Amniotic stem cell (primary cell): ENCODE measurements at regions not wholly inside any gene's neighbourhood (a gene's known extent, or its start where the extent isn't known, plus 50 kb on each side); places are given as distances from the start of the nearest gene placed in this dataset.
"Not testable (repeated sequence)": the region's sequence is repeated elsewhere in the genome, so short reads cannot be mapped to it uniquely, and the experiment has no call there.

ENCODE experiments used
- DNase-seq: peaks from one replicate; lab custom pipeline; 2025; lab: John Stamatoyannopoulos, UW

DNA sequence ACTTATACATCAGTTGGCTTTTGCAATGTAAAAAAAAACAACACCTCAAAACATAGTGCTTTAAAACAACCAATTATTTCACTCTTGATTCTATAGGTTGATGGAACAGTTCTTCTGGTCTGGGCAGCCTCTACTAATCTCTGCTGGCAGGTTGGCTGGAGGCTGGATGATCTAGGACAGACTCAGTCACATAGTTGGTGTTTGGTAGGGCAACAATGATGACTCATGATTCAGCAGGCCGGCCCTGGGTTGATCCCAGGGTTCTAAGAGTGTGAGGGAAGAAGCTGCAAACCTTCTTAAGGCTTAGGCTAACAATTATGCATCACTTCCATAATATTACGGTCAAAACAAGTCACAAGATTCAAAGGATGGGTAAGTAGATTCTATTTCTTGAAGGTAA is 558.2 kb downstream of the ZNF674 start:
- no peak for DNase-seq

DNA sequence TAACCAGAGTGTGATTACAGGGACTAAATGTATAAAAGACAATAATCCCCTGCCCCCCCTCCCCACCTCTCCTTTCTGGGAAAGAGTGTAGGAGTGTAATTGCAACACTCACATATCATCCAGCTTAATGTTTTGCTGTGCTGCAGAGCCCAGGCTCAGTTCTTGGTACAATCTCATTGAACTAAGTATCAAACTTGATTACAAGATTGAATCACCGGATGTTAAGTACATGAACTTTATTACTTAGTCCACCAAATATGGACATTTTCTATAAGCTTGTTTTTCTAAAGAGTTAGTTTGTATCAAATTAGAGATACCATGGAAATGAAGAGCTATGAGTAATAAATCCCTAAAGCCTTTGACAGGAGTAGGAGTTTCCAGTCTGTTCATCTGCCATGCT is 559.1 kb downstream of the ZNF674 start:
- DNase-seq, result no peak

DNA sequence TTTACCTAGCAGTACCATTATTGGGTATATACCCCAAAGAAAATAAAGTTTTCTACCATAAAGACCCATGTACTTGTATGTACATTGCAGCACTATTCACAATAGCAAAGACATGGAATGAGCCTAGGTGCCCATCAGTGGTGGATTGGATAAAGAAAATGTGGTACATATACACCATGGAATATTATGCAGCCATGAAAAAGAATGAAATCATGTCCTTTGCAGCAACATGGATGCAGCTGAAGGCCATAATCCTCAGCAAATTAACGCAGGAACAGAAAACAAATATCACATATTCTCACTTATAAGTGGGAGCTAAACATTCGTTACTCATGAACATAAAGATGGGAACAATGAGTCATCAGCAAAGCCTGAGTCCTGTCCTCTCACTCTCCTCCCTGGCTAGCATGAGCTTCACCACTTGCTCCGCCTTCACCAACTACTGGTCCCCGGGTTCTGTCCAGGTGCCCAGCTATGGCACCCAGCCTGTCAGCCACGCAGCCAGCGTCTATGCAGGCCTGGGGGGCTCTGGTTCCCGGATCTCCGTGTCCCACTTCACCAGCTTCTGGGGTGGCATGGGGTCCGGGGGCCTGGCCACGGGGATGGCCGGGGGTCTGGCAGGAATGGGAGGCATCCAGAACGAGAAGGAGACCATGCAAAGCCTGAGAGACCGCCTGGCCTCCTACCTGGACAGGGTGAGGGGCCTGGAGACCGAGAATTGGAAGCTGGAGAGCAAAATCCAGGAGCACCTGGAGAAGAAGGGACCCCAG is 562.1 kb downstream of the ZNF674 start:
- DNase-seq, result not testable (repeated sequence)

DNA sequence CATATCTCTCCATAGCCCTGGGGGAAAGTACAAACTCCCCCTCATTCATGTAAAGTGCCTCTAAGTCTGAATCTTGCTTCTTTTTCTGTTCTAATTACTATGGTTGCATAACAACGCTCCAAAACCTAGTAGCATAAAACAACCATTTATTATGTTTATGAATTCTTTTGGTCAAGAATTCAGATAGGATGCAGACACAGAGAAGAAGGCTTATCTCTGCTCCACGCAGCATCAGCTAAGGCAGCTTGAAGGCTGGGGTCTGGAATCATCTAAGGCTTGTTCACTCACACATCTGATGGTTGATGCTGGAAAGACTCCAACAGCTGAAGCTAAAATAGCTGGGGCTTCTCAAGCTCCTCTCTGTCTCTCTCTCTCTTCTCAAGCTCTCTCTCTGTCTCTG is 564.5 kb downstream of the ZNF674 start:
- DNase-seq, result no peak

DNA sequence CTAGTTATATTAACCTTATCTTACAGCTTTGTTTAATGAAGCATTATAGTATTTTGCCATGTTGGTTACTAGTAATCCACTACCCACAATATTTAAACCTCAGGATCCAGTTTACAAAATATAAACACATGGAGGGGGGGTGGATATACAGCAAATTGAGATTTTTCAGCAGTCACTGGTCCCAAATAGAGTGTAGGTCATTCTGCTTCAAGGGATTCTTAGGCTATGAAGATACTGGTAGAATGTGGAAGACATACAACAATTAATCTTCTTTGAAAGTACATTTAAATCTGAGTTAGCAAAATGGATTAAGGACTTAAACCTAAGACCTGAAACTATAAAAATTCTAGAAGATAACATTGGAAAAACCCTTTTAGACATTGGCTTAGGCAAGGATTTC is 569.6 kb downstream of the ZNF674 start:
- DNase-seq, result no peak

DNA sequence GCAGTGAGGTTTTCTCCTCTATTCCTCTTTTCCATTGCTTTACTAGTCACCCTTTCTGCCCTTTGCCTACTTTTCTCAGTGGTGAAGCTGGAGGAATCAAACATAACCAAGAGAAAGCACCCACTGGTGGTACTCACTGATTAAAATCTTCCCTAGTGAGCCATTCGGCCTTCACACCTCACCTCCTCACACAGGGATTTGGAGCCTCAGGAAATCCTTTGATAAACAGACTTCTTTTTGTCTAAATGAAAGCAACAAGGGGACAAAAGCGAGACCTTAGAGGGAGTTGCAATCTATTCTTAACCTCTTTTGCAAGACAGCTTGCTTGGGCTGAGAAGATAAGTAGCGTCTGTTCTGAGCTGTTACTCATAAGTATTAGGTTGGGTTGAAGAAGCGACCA is 572.6 kb downstream of the ZNF674 start:
- no peak for DNase-seq

DNA sequence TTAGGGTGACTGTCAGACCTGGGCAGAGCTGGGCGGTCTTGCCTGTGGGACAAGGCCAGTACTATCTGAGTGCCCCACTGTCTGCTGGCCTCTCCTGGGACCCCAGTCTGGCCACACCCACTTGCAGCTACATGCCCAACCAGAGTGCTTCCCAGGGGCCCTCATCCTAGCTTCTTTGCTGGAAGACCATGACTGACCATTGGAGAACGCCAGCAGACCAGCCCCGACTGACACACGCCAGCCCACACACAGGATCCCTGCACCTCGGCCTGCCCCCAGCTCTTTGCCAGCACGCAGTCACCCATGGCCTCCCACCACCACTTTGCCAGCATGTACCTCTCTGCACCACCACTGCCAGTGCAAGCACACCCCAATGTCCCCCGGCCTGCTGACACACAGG is 585.7 kb downstream of the ZNF674 start:
- DNase-seq, result no peak

DNA sequence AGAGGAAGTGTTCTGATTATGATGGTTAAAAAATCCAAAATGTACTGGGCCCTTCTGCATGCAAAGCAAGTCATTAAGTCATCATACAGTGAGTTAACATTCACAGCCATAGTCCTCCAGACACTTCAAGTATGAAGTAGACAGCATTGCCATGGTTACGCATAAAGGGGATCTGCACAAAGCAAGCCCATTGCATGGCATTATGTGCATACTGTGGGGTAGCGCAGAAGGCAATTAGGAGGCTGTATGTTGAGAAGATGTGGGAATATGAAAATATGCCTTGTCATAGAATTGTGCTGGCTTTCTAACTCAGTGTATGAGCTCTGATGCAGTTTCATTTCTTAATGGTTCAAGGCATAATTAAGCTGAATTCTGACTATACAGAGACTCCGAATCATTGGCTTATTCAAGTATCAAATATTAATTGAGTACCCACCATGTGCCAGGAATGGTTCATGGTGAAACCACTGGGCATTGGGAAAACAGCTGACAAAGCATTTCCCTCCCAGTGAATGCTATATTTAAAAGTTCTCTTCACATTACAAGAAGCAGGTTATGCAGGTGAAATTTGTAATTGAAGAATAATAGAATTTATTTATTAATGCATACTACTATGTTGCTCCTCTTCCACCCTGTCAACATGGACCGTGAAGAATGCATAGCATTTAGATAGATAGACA is 588.9 kb downstream of the ZNF674 start:
- no peak for DNase-seq

DNA sequence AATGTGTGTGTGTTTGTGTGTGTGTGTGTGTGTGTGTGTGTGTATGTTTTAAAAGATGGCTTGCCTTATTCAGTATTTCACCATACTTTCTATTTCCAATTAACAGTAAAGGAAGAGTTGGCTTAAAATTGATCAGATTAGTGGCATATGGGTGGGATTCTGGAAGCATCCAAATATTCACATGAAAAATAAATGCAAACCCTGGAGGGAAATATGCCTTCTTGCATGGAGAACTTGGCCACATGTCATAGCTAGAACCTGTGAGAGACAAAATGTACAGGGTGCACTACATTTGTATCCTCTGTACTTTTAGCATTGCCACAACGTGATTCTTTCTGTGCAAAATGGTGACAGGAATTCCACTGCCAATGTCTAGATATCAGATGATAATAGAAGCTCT is 589.6 kb downstream of the ZNF674 start:
- DNase-seq, result no peak

DNA sequence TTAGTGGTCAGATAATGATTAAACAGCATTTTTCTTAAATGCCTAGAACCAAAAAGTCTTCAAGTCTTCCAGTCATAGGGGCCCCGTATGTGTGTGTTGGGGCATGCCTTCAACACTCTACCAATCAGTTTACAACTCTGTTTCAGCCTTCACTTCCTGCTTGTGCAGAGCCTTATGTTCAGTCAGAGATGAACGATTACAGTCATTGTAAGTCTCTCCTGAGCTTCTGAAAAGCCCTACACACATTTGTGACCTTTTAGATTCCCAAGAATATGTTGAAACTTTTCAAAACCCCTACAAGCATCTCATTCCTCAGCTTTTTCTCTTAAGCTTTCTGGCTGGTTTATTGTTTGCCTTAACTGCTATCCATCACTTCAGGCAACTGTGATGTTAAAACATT is 591.2 kb downstream of the ZNF674 start:
- no peak for DNase-seq

DNA sequence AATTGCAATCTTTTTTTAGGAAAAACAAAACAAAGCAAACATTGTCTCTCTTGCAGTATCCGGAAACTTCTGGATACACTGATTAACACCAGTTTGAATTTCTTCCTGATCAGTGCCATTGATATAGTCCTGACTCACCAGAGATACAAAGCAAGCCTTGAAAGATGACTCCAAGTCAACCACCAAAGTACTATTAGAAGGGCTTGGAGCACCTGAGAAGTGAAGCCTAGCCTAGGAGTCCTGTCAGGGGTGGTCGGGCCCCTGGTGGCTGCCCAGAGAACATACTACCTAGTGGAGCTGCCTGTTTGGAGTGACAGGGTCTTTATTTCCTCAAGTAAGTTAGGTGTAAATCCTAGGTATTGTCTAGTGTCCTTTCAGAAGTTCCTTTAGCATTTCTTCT is 593.2 kb downstream of the ZNF674 start:
- DNase-seq, result no peak

DNA sequence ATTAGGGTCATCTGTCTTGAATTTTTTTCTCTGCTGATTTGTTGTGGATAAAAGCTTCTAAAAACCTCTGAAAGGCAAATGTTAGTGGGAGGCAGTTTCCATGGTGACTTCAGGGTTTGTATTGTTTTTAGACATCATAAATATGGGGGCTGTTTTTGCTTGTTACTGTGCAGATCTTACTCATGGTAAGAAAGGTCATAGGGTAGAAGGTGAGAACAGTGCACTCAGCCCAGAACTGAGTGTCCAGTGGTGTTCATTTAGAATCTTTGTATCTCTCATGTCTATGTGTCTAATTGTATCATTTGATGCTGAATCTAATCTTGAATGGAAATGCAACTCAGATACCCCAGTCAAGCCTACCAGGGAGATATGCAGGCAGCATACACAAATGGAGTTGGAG is 609.8 kb downstream of the ZNF674 start:
- no peak for DNase-seq

DNA sequence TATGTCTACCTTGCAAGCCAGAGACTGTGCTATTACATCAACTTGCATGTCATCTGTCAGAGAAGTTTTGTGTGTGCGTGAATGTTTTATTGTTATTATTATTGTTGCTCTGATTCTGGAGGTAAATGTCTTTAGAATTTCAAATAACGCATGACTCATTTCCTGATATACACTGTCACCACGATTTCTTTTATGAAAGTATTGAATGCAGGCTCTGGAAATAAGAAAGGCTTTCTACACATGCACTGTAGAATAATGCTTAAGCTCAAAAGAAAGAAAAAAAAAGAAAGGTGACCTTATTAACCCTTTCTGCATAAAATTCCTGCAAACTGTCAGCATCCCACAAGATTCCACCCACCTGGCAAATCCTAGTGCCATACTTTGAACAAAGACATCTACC is 632.9 kb downstream of the ZNF674 start:
- DNase-seq, result no peak

DNA sequence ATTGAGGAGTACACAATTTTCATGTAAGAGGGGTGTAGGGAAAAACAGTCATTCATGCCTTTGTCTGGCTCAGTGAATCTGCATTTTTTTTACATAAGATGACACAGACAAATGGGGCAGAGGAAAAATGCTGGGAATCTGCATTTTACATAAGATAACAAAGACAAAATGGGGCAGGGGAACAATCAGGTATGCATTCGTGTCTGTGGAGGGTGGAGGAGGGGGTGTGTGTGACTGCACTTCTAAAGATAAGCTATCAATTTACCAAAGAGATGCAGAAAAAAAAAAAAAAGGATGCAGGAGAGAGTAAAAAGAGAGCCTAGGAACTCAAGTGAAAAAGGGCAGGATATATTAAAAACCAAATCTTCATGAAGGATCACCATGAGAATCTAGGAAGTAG is 637.4 kb downstream of the ZNF674 start:
- DNase-seq, result no peak

DNA sequence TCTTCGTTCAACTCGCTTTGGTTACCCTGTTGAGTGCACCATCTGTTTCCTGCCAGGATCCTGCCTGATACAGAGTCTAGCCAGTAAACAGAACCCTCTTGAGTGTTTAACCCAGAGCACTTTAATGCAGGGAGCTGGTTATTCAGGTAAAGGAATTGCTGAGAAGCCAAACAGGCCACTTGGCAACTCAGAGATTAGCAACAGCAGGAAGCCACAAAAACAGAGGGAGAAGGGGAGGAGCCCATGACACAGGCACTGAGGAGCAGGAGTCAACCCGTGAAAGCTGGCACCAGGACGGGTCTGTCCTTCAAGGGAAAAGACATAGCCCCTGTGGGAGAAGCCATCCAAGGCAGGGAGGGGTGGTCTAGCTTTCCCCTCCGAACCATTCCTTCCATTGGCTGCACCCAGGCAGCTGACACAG is 641.4 kb downstream of the ZNF674 start:
- no peak for DNase-seq

DNA sequence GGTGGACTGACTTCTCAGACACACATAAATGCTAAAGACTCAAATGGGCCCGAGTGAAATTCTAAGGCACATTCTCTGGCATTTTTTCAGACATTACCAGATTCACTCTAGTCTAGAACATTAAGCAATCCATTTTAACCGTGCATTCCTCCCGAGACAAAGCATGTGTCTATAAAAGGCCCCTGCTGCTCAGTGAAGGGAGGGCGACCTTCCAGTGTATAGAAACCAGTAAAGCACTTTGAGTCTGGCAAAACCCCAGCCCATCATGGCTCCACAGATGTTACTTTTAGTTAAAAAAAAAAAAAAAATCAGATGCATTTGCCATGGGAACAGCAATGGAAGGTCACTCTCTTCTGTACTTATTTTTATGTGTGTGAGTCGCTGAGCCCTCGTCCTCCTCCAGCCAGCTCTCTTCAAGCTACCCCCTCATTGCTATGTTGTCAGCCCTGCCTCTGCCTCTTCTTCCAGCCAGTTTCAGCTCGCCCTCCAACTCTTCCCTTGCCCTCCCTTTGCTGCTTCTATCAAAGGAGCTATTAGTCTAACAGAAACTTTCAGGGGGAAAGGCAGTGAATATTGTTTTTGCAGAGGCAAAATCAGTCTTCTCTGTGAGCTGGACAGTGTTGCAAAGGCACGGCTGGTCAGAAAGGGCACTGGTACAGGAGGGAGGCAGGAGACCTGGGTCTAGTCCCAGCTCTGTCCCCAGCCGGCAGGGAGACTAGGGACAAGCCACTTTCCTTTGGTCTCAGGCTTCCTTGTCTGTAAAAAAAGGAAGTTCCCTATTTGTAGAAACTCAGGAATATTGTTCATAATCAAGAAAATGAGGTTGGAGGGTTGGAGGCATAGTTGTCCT is 644.2 kb downstream of the ZNF674 start:
- DNase-seq, result no peak

DNA sequence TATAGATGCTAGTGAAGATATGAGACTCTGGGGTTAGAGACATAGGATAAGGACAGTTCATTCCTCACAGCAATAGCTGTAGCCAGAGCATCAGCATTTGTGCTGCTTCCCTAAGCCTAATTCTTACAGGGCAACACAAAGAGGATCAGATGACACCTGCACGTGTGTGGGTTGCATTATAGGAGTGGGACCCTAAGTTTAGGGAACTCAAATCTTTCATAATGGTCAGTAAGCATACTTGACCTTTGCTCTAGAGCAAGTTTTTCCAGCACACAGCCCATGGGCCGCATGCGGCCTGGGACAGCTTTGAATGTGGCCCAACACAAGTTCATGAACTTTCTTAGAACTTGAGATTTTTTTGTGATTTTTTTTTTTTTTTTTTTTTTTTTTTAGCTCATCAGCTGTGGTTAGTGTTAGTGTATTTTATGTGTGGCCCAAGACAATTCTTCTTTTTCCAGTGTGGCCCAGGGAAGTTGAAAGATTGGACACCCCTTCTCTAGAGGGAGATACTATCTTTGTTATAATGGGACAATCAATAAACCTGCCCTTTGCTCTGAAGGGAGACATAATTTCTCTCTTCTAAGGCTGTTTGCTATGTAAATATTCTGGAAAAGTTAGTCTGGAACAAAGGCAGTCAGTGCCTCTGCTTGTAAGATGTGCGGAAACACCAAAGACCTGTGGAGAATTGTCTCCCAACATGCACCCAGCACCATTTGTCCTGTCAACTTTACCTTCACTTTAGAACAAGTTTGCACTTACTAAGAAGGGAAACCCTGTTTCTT is 650.2 kb downstream of the ZNF674 start:
- no peak for DNase-seq

DNA sequence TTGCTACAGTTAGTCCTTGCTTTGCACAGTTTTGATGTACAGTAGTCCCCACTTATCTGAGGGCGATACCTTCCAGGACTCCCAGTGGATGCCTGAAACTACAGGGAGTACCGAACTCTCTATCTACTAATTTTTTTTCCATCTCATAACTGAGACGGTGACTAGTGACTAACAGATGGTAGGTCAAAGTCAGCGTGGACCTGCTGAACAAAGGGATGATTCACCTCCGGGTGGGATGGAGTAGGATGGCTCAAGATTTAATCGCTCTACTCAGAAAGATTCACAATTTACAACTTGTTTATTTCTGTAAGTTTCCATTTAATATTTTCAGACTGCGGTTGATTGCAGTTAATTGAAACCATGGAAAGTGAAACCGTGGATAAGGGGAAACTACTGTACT is 655.8 kb downstream of the ZNF674 start:
- DNase-seq, result no peak

DNA sequence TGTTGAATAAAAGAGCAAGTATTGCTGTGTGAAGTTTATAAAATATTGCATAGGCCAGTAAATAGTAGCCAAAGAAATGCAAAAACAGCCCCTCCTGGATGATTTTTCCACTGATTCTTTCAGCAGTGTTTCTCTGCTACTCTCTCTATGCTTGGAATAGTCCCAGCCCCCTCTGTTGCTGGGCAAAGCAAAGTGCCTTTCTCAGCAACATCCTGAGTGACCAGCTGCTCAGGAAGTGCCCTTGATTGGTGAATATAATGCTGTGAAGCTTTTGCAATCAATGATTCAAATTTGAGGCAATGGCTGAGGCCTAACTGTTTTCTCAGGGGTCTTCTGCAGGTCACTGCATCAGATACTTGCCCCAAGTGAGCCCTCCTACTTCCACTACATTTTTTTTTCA is 656.7 kb downstream of the ZNF674 start:
- DNase-seq, result no peak

DNA sequence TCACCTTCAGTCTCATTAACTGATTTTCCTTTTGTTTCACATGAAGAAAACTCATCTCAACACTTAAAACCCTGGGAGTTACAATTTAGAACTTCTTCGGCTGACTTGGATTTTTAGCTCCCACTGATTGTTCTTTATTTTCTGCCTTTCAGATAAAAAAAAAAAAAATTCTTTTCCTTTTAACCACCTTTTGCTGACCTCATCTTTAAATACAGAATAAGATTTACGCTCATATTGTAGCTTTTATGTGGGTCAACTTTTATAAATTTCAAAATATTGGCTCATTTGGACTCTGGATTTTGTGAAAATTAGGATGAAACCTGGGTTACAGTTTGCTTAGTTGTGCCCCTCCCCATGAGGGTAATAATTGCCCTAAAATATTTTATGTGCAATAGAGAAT is 659.3 kb downstream of the ZNF674 start:
- DNase-seq, result no peak

DNA sequence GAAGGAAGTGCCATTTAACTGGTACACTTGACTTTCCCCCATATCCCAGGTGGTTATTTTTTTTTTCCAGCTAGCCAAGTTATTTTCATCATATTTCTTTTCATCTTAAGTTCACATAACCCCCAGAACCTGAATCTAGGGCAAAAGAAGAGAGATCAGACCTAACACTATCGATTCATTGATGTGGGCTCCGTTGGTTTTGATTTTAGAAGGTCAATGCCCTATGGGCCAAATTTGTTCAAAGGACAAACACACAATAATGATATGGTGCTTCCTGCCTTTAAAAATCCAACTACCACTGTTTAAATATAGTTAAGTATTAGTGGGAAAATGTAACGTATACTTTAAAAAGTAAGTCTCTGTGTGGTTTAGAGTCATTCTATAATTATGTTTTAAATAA is 665.7 kb downstream of the ZNF674 start:
- DNase-seq, result no peak

DNA sequence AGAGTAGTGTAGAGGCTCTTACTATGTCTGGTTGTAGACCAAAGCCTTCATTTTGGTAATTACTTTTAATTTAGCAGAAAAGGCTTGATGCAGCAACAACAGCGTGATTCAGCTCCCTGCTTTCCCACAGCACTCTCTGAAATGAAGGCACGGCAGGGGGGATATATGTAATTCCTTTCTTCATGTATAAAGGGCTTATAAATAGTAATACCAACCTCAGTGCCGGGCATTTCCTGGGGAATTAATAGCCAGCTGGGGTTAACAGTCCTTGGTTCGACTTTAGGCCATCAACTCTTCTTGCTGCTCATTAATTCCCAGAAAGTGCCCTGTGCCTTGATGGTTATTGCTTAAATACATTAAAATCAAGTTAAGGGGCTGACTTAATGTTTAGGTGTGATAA is 669.0 kb downstream of the ZNF674 start:
- no peak for DNase-seq
